Smooth muscle cell of the brain vasculature (primary cell): ENCODE measurements at regions not wholly inside any gene's neighbourhood (a gene's known extent, or its start where the extent isn't known, plus 50 kb on each side); places are given as distances from the start of the nearest gene placed in this dataset.

Experiments
- DNase-seq: peaks from one replicate; pipeline ENCODE4 v3.0.0-alpha.2; 2012; ENCODE audit warnings: low read depth, low spot score

DNA sequence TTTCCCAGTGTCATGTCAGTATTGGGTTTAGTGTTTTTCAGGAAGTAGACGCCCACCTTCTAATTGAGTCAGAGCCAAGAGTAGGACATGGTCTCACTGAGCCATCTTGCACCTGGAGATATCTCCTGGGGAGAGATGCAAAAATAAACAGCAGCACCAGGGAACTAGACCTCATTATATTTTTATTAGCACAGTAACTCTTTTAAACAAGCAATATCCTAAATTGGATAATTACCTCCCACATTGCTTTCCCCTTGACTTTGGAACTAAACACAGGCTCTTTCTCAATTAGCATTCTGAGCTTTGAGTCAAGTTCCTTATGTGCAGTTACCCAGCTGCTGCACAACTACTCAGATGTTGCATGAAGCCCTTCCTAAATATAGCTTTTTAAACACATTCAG lies 175.4 kb downstream of the IBTK start:
- peak; percentile 40 for DNase-seq

DNA sequence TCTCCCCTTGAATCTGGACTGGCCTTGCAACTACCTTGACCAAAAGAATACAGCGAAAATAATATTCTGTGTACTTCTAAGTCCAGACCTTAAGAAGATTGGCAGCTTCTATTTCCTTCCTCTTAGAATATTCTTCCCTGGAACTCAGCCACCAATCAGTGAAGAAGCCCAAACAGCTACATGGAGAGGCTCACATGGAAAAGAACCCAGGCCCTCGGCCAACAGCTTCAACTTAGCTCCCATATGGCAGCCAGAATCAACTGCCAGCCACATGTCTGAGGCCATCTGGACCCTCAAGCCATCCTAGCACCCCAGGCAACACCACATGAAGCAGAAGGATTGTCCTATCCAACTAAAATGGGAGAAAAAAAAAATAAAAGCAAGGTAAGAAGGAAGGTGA lies 178.8 kb downstream of the IBTK start:
- no peak for DNase-seq

DNA sequence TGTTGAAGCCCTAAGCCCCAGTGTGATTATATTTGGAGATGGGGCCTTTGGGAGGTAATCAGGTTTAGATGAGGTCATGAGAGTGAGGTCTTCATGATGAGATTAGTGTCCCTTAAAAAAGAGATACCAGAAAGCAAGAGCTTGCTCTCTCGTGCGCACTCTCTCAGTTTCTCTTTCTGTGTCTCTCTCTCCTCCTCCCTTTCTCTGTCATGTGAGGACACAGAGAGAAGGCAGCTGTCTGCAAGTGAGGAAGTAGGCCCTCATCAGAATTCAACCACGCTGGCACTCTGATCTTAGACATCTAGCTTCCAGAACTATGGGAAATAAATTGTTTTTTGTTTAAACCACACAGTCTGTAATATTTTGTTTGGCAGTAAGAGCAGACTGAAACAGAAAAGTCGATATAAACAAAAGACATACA lies 180.5 kb downstream of the IBTK start:
- DNase-seq = no peak

DNA sequence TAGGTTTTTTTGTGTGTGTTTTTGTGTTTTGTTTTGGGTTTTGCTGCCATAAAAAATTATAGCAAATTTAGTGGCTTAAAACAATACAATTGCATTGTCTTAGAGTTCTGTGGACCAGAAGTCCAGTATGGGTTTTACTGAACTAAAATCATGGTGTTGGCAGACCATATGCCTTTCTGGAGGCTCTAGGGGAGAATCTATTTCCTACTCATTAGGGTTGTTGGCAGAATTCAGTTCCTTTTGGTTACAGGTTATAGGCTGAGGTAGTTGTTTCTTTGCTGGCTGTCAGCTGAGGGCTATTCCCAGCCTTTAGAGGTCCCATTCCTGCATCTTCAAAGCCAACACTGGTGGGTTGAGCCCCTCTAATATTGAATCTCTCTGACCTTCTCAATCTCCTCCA lies 181.3 kb downstream of the IBTK start:
- DNase-seq = no peak

DNA sequence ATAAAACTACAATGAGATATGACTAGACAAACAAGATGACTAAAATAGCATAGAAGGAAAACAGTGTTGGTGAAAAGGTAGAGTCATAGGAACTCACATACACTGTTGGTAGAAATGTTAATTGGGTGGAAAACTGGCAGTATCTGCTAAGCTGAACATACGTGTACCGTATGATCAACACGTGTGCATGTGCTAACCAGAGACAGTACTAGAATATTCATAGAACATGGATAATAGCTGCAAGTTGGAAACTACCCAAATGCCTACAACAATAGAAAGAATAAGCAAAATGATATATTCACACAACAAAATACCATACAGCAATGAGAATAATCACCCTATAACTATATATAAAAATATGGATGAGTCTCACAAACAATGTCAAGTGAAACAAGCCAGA lies 184.0 kb downstream of the IBTK start:
- no peak for DNase-seq

DNA sequence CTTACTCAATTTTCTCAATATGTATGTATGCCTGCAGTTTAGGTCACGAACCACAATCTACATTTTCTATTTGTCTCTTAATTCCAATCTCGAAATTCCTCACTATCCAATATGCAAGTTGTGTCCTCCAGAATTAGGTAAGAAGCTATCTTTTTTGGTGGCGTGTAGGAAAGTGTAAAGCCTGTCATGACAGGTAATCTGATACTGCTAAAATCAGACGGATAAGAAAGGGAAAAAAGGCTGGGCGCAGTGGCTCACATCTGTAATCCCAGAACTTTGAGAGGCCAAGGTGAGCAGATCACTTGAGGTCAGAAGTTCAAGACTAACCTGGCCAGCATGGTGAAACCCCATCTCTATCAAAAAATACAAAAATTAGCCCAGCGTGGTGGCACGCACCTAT lies 185.3 kb downstream of the IBTK start:
- DNase-seq = no peak

DNA sequence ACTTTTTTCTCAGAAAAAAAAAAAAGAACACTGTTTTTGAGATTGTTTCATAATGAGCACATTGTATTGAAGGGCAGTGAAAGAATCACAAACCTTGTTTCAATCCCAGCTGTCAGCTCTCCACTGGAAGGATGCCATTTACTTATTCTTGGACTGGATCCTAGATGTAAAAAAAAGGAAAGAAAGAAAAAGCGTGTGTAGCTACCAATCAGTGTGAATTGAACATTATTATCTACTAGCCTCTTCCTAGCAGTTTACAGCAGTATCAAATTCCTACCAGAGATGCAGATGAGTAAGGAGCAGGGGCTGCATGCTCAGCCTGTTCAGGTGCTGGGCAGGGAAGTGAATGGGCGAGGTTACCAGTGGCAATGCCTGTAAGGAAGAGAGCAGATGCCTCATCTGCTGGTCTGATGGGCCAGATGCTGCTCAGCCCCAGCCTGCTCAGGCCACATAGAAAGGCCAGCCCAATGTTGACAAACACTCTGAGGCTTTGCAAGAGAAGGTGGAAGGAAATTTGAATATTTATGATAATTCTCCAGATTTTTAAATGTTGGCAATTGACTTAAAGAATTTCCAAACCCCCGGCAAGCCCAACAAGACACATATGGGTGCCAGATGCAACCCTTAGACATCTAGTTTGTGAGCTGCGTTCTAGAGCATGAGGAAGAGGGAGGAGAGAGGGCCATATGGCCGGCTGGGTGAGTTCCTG lies 189.5 kb downstream of the IBTK start:
- no peak for DNase-seq

DNA sequence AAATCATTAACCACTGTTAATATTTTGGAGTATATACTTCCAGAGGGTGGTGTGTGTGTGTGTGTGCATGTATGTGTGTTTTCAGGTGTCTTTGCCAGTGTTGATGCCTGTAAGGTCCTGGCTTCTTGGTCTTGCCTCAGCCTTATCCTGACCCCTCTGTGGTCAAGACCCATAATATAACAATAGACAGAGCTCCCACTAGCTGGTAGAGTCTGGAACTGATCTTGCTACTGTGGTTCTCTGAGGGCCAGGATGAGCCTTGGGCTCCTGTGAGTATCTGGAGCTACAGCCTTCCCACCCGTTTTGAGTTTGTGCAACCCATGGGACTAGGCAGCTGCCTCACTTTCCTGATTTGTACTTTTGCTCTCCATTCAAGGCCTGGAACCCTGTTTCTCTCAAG lies 191.0 kb downstream of the IBTK start:
- DNase-seq = no peak

DNA sequence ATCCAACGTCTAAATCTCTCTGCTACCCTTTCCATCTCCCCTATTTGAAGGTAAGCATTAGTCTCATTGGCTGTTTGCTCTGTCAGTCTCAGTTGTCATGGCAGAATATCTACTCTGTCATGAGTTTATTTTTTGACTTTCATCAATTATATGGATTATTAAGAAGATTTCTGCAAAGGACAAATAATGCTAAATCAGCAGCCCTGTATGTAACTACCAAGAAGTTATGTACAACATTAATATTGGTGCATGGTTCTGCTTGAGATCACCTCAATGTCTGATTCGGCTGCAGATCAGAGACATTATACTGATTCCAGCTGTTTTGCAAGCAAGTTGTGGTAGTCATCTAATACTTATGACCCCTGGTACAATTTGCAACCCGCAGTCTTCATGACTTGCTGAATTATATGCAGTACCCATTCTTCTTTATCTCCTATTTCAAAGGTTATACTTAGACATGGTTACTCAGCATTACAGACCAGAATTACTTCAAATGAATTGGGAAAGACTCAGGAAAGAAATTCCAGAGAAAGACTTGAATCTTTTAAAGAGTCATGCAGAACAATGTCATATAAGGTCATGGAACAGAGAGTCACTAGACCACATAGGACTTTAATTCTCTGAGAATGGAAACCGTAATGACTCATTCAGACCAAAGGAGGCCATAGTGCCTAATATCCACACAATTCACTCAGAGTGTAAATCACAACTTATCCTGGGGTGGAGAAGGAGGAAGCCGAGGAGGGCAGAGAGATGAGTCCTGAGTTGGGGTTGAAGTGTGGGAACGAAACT lies 201.4 kb downstream of the IBTK start:
- peak; percentile 36 for DNase-seq

DNA sequence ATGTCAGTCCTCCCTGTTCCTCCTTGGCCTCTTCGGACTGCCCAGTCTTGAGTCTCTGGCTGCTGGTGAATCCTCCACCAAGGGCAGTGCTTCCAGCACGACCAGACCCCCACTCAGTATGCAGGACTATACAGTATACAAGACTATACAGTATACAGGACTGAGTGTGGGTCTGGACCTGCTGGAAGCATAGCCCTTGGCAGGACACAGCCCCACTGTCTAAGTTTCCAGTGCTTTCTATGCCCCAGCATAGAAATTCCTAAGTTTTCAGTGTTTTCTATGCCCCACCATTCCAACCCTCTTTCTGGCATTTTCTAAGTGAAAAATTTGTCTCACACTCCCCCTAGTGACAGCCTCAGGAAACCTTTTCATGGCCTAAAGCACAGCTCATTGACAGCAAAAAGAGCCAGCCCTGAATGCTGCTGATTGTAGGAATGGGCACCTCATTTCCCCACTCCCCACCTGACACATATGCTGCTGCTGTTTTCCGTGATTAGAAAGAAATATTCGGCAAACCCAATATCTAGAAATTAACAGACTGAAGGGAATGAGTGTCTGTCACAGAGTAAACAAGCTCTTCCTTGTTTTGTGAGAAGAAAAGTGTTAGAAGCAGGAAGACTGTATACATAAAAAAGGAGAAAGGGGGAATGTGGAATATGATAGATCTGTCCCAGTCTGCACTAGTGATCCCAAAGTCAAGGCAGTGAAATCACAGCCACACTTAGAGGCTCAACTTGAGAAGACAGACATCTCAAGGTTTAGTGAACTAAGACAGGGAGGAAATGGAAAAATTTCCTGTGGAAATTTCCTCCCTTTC lies 206.9 kb downstream of the IBTK start:
- peak; percentile 37 for DNase-seq

DNA sequence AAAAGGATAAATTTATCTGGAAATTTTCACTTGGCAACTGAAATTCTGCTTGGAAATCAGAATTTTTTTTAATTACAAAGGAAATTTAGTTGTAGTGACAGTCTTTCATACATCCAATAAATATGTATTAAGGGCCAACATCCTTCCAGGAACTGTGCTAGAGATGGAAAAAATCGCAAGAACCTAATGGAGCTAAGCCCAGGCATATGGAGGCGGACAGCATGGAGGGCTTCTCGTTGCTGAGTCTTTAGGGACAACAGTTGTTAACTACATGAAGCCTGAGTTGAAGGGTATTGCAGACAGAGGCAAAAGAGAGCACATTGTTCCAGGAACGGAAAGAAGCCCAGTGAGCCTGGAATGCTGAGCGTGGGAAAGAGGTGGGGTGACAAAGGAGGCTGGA lies 208.9 kb downstream of the IBTK start:
- DNase-seq = no peak

DNA sequence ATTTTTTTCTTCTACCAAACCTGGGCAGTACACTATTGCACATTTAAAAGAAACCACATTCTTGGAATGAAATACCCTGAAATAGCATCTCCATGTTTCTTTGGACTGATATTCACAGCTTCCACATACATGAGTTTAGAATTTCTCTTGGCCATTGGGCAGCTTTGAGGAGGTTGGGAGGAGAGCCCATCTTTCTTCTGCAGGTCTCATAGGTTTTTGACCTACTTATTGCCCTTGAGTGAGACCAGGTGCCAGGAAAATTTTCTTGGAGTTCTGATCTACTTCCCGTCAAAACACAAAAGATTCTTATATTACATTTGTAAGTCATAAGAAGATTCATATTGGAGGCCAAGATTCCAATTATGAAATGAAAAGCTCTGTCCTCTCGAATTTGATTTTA lies 212.0 kb downstream of the IBTK start:
- DNase-seq = no peak

DNA sequence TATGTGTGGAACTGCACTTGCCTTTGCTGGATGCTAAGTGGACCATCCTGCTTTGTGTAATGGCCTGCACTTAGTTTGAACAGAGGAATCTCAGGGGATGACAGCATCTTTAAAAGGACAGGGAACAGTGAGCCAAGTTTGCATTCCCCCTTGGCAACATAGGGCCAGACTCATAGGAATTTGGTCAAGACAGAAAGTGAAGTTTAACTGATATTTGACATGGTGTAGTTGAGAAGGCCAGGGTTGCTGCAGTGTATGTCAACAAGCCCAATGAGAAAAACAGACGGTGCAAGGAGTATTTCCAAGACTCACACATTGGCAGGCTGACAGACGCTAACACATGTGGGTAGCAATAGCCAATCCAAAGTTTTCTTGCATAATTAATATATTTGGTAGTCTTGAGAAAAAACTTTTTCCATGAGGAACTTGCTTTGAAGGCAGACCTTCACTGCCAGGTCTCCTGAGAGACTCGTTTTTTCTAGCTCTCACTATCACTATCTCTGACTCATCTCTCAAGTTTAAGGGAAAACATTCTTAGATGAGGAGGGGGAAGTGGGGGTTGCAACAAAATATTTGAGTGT lies 213.8 kb downstream of the IBTK start:
- no peak for DNase-seq

DNA sequence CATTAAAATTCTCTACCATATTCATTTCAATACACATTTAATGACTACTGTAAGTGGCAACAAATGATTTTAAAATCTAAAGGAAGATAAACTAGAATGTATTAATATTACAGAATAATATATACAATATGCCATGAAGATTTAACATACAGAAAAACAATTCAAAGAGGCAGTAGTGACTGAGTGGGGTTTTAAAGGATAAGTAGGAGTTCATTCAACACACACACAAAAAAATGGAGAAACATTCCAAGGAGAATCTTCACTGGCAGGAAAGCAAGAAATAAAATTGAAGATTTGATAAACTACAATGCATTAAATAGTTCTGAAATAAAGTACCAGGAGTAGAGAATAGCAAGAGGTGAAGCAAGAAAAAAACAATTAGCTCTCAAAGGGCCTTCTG lies 215.1 kb downstream of the IBTK start:
- DNase-seq = no peak

DNA sequence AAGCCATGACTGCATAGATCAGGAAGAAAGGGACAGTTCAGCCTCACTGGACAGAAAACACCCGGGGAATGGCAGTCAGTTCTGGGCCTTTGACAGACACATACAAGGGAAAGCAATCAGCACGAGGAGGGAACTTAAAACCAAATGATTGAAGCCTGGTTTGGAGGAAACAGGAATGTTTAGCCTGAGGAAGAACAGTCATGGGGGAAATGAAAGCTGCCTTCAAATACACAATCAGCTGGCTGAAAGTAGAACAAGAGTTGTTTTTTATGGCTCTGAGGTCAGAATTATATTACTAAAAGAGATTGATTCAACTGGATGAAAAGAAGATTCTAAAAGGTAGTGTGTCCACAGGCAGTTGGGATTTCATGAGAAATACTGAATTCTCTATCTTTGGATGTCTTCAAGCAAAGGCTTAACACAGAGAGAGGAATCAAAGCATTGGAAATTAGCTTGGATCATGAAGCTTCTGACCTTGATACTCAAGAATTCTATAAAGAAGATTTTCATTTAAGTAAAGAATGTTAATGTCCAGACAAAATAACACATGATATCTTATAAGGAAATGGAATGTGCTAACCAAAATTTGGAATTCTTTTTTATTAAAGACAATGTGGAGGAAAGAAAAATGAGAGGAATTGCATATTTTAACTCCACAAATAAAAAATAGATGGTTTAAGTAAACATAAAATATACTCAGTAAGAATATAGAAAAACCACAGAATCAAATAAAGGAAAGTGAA lies 216.6 kb downstream of the IBTK start:
- DNase-seq = no peak

DNA sequence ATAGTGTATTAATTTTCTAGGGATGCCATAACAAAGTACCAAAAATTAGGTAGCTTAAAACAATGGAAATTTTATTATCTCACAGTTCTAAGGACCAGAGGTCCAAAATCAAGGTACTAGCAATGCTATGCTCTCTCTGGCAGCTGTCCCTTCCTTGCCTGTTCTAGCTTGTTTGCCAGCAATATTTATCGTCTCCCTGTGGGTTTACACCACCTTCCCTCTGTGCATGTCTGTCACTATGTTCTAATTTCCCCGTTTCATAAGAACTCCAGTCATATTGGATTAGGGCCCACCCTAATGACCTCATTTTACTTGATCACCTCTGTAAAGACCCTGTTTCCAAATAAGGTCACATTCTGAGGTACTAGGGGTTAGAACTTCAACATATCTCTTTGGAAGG lies 217.2 kb downstream of the IBTK start:
- no peak for DNase-seq

DNA sequence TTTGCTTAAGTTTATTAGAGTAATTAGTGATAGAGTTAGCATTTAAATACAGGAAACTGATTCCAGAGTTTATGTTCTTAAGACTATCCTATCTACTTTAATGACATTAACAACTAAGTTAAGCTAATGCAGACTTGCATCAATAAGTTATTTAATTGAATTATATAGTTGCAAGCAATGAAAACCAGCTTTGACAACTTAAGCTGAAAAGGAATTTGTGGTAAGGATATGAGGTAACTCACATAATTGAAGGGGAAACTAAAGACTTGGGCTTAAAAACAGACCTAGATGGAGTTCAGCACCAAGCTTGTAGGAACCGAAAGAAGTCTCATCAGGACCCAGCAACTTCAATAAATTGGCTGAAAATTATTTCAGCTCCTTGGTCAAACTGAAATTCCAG lies 222.3 kb downstream of the IBTK start:
- no peak for DNase-seq

DNA sequence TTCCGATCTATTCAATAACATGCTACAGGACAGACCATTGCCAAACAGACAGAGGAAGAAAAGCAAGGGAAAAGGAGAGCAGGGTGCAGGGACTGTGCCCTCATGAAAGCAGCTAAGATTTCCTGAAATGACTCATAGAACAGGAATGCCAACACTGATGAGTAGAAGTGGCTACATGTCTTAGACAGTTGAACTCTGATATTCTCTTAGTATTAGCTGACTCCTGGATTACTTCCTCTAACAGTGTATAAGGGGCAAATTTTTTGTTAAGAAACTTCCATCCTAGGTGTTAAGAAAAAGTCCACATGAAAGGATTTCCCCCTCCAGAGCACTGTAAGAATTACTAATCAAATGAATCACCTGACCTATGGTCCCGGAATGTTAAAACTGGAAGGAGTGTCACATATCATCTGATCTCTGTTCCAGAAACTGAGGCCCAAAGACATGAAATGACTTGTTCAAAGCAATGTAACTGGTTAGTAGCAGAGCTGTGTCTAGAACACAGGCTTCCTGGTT lies 224.9 kb downstream of the IBTK start:
- no peak for DNase-seq

DNA sequence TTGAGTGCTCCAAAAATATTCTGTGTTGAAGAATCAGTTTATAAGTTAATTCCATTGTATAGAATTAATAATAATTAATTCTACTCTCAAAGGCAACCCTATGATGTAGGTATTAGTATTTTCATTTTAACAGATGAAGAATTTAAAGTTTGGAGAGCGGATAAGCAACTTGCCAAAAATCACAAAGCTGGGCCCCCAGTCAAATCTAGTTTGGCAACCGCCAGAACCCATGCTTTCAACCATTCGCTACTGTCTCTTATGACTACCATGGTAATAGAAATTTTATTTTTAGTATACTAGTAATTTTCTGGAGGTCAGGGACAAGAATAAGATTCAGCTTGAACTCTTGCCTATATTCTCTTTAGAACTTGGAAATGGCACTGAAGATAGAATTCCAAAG lies 229.8 kb downstream of the IBTK start:
- DNase-seq = no peak

DNA sequence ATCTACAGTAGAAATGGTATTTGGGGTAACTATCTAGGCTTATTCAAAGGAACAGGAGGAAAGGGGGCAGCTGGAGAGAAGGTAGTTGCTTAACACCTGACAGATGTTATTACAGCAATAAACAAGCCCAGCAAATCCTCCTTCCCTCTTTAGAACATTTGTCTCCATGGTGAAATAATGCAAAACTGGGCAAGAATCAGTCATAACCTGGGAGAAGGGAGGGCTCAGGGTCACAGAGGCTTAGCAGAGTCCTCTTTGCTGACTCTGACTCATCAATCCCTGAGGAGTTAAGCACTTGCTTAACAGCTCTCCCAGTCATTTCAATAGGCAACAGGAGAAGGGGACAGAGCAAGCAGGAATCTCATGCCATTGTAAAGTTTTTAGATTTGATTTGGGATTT lies 230.3 kb downstream of the IBTK start:
- DNase-seq = peak; percentile 57

DNA sequence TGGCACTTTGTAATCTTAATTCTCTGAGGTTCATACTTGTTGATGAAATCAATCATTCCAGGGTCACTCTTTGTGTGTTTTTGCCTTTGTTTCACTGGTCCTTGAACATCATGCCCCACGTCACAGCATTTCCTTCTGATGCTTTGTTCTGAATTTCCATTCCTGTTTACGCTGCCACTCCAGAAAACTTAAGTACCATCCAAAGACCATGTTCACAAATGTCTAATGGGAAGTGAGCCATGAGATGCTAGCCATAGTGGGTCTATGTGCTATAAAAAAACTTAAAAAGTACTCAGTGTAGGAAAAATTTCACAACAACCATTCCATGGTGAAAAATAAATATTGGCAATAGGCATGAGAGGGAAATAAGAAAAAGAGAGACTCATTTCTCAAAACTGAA lies 232.0 kb downstream of the IBTK start:
- DNase-seq = no peak
